ENCODE measurements at regions not wholly inside any gene's neighbourhood (a gene's known extent, or its start where the extent isn't known, plus 50 kb on each side); places are given as distances from the start of the nearest gene placed in this dataset.

DNA sequence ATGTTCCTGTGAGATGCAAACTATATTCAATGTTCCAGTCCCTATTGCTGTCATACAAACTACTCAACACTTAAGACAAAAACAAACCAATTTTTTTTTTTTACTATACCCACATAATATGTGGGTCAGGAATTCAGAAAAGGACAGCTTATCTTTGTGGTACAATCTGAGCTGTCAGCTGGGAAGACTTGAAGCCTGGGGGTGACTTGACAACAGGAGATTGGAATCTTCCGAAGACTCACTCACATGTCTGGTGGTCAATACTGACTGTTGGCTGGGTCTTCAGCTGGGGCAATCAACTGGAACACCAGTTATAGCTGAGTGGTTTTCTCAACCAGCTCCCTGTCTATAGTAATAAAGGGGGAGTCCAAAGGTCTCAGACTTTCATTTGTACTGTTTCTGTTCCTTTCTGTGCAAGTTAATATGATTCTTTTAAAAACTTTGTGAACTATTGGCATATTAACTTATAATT is 81.7 kb upstream of the ATP1B1 start:
- TF ChIP-seq GLIS3 (CRISPR knock-in tag; IDR thresholded peaks at IDR 0.05) (no peak), ARNTL (CRISPR knock-in tag; IDR thresholded peaks at IDR 0.05; ENCODE audit: borderline replicate concordance, low read depth) (no peak), ZFP3 (CRISPR knock-in tag; IDR thresholded peaks at IDR 0.05) (no peak), PPARA (CRISPR knock-in tag; IDR thresholded peaks at IDR 0.05; ENCODE audit: borderline replicate concordance) (no peak), CSRNP3 (CRISPR knock-in tag; IDR thresholded peaks at IDR 0.05) (no peak), ZC3H10 (CRISPR knock-in tag; IDR thresholded peaks at IDR 0.05) (no peak)
- TF ChIP-seq, protein P1, sequence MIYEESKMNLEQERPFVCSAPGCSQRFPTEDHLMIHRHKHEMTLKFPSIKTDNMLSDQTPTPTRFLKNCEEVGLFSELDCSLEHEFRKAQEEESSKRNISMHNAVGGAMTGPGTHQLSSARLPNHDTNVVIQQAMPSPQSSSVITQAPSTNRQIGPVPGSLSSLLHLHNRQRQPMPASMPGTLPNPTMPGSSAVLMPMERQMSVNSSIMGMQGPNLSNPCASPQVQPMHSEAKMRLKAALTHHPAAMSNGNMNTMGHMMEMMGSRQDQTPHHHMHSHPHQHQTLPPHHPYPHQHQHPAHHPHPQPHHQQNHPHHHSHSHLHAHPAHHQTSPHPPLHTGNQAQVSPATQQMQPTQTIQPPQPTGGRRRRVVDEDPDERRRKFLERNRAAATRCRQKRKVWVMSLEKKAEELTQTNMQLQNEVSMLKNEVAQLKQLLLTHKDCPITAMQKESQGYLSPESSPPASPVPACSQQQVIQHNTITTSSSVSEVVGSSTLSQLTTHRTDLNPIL (CRISPR knock-in tag; IDR thresholded peaks at IDR 0.05; ENCODE audit: low read depth) = no peak
- ATAC-seq = no peak

GRCh38 chr1:169025412-169025811 is 81.1 kb upstream of the ATP1B1 start:
- TF ChIP-seq PATZ1 (CRISPR knock-in tag; IDR thresholded peaks at IDR 0.05; ENCODE audit: borderline replicate concordance) = no peak
- no peak for ATAC-seq

- no peak for ATAC-seq
- TF ChIP-seq CSDC2 (CRISPR knock-in tag; IDR thresholded peaks at IDR 0.05) (no peak), ZFP3 (CRISPR knock-in tag; IDR thresholded peaks at IDR 0.05) (no peak), ISL1 (CRISPR knock-in tag; IDR thresholded peaks at IDR 0.05) (no peak), PATZ1 (CRISPR knock-in tag; IDR thresholded peaks at IDR 0.05; ENCODE audit: borderline replicate concordance) (no peak), POU6F1 (CRISPR knock-in tag; IDR thresholded peaks at IDR 0.05; ENCODE audit: borderline replicate concordance, low read depth) (no peak), RARB (CRISPR knock-in tag; IDR thresholded peaks at IDR 0.05) (no peak), ZFP30 (CRISPR knock-in tag; IDR thresholded peaks at IDR 0.05) (no peak), BACH2 (CRISPR knock-in tag; IDR thresholded peaks at IDR 0.05; ENCODE audit: borderline replicate concordance) (no peak), PPARA (CRISPR knock-in tag; IDR thresholded peaks at IDR 0.05; ENCODE audit: borderline replicate concordance) (no peak), TSHZ2 (CRISPR knock-in tag; IDR thresholded peaks at IDR 0.05) (no peak), ESRRG (CRISPR knock-in tag; IDR thresholded peaks at IDR 0.05) (no peak)
Observed at GRCh38 chr1:169027607-169028320, 78.7 kb upstream of the ATP1B1 start.
